NB4 (cell line): ENCODE measurements at regions not wholly inside any gene's neighbourhood (a gene's known extent, or its start where the extent isn't known, plus 50 kb on each side); places are given as distances from the start of the nearest gene placed in this dataset.

ENCODE experiments used
- DNase-seq: peaks from one replicate; pipeline ENCODE4 v3.0.0; 2010; ENCODE audit warnings: low read depth
- H3K4me3 ChIP-seq: one replicate; pipeline ENCODE4 v1.5.1; 2011; ENCODE audit warnings: mild to moderate bottlenecking, low read depth, low read length, moderate library complexity
- CTCF ChIP-seq: IDR thresholded peaks from one replicate; pipeline ENCODE4 v1.5.1; 2012; ENCODE audit warnings: low read depth, low read length
- MAX ChIP-seq: IDR thresholded peaks from 2 replicates; pipeline ENCODE4 v1.6.1; 2011; ENCODE audit warnings: low read depth, low read length
- MYC ChIP-seq: IDR thresholded peaks from 2 replicates; pipeline ENCODE4 v1.6.1; 2011; ENCODE audit warnings: low read depth, low read length
- POLR2A ChIP-seq: IDR thresholded peaks from 2 replicates; pipeline ENCODE4 v1.6.1; 2011; ENCODE audit warnings: mild to moderate bottlenecking; ENCODE audit not compliant: insufficient read length; ENCODE audit errors: extremely low read depth

- no peak for DNase-seq
- TF ChIP-seq MYC, result no peak
- no peak for TF ChIP-seq CTCF
- no peak for TF ChIP-seq MAX
- no peak overlapping the region for H3K4me3 ChIP-seq
Observed at GRCh38 chr2:59879700-59880131, 673.7 kb downstream of the BCL11A start.

GRCh38 chr2:59875836-59876235, 677.6 kb downstream of the BCL11A start:
- no peak for DNase-seq
- H3K4me3 ChIP-seq, result no peak overlapping the region
- TF ChIP-seq MYC (no peak), MAX (no peak), POLR2A (no peak), CTCF (no peak)

GRCh38 chr2:59874971-59875755, 678.3 kb downstream of the BCL11A start:
- H3K4me3 ChIP-seq, result no peak overlapping the region
- DNase-seq, result no peak
- TF ChIP-seq CTCF (no peak), POLR2A (no peak), MYC (no peak), MAX (no peak)

GRCh38 chr2:59874361-59874760, 679.1 kb downstream of the BCL11A start:
- no peak for TF ChIP-seq POLR2A
- no peak for TF ChIP-seq CTCF
- TF ChIP-seq MAX, result no peak
- TF ChIP-seq MYC, result no peak
- H3K4me3 ChIP-seq, result no peak overlapping the region
- no peak for DNase-seq

- DNase-seq, result no peak
- no peak overlapping the region for H3K4me3 ChIP-seq
- no peak for TF ChIP-seq MYC
- no peak for TF ChIP-seq MAX
- no peak for TF ChIP-seq POLR2A
- no peak for TF ChIP-seq CTCF
Observed at GRCh38 chr2:59871830-59872229, 681.6 kb downstream of the BCL11A start.
